ENCODE measurements at regions not wholly inside any gene's neighbourhood (a gene's known extent, or its start where the extent isn't known, plus 50 kb on each side); places are given as distances from the start of the nearest gene placed in this dataset.

- H3K27ac Mint-ChIP-seq, result no peak overlapping the region
- H3K36me3 ChIP-seq (ENCODE audit: insufficient read depth), result no peaks in the 10 kb centered on the region
- no peak overlapping the region for H3K4me2 ChIP-seq
- H3K27me3 Mint-ChIP-seq (ENCODE audit: insufficient read depth, low read depth, poor library complexity), result peaks cover 6% of the 10 kb centered on the region
- DNase-seq (ENCODE audit: low spot score) (no peak), ATAC-seq (no peak)
- no peaks in the 10 kb centered on the region for H3K27me3 ChIP-seq (ENCODE audit: insufficient read depth)
- TF ChIP-seq EZH2 (IDR thresholded peaks at IDR 0.05; ENCODE audit: low read depth, unreplicated experiment) (no peak), STAT1 (IDR thresholded peaks at IDR 0.05; ENCODE audit: unreplicated experiment) (no peak), EZH2phosphoT487 (IDR thresholded peaks at IDR 0.05; ENCODE audit: unreplicated experiment) (no peak), ZNF114 (CRISPR knock-in tag; IDR thresholded peaks at IDR 0.05) (no peak), ETS1 (IDR thresholded peaks at IDR 0.05) (no peak), CTCF (conservative IDR thresholded peaks at IDR 0.05; ENCODE audit: low read depth in 2 of 2) (no peak), CREB1 (CRISPR knock-in tag; IDR thresholded peaks at IDR 0.05; ENCODE audit: low read depth) (no peak), JUNB (IDR thresholded peaks at IDR 0.05; ENCODE audit: unreplicated experiment) (no peak), POLR2AphosphoS5 (IDR thresholded peaks at IDR 0.05; ENCODE audit: low read depth) (no peak), ZNF331 (CRISPR knock-in tag; IDR thresholded peaks at IDR 0.05; ENCODE audit: low read depth) (no peak), ZNF462 (CRISPR knock-in tag; IDR thresholded peaks at IDR 0.05) (no peak), NANOG (IDR thresholded peaks at IDR 0.05; ENCODE audit: borderline replicate concordance) (no peak)
- TF ChIP-seq, protein P1, sequence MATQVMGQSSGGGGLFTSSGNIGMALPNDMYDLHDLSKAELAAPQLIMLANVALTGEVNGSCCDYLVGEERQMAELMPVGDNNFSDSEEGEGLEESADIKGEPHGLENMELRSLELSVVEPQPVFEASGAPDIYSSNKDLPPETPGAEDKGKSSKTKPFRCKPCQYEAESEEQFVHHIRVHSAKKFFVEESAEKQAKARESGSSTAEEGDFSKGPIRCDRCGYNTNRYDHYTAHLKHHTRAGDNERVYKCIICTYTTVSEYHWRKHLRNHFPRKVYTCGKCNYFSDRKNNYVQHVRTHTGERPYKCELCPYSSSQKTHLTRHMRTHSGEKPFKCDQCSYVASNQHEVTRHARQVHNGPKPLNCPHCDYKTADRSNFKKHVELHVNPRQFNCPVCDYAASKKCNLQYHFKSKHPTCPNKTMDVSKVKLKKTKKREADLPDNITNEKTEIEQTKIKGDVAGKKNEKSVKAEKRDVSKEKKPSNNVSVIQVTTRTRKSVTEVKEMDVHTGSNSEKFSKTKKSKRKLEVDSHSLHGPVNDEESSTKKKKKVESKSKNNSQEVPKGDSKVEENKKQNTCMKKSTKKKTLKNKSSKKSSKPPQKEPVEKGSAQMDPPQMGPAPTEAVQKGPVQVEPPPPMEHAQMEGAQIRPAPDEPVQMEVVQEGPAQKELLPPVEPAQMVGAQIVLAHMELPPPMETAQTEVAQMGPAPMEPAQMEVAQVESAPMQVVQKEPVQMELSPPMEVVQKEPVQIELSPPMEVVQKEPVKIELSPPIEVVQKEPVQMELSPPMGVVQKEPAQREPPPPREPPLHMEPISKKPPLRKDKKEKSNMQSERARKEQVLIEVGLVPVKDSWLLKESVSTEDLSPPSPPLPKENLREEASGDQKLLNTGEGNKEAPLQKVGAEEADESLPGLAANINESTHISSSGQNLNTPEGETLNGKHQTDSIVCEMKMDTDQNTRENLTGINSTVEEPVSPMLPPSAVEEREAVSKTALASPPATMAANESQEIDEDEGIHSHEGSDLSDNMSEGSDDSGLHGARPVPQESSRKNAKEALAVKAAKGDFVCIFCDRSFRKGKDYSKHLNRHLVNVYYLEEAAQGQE (IDR thresholded peaks at IDR 0.05; ENCODE audit: unreplicated experiment), result no peak
- no peaks in the 10 kb centered on the region for H3K79me2 ChIP-seq (replicated peaks; ENCODE audit: insufficient read depth)
- H3K9me2 ChIP-seq (ENCODE audit: insufficient read depth), result no peaks in the 10 kb centered on the region
- H3K27ac ChIP-seq (ENCODE audit: low read depth), result no peak overlapping the region
- no peaks in the 10 kb centered on the region; the same call in 2 of the 3 replicates for H3K4me1 Mint-ChIP-seq
- H2AFZ ChIP-seq, result 0 out of 2 replicates have a peak overlapping the region, but pooled peaks have one; percentile 23
- H3K36me3 Mint-ChIP-seq (ENCODE audit: low read depth), result no peaks in the 10 kb centered on the region
- no peak overlapping the region for H3K4me3 ChIP-seq
- H3K4me1 ChIP-seq (ENCODE audit: insufficient read depth), result no peaks in the 10 kb centered on the region
- H3K9me3 Mint-ChIP-seq, result no peaks in the 10 kb centered on the region; the same call in 2 of the 3 replicates
- no peaks in the 10 kb centered on the region for H4K20me1 ChIP-seq (replicated peaks; ENCODE audit: insufficient read depth)
- H3F3A ChIP-seq (replicated peaks; ENCODE audit: low read depth), result no peaks in the 10 kb centered on the region
- no peak overlapping the region for H3K4me3 Mint-ChIP-seq
Observed at GRCh38 chr16:47939680-47940079, 216.1 kb downstream of the ABCC12 start.
